DND-41 (cell line): ENCODE measurements at regions not wholly inside any gene's neighbourhood (a gene's known extent, or its start where the extent isn't known, plus 50 kb on each side); places are given as distances from the start of the nearest gene placed in this dataset.
"Not testable (repeated sequence)": the region's sequence is repeated elsewhere in the genome, so short reads cannot be mapped to it uniquely, and the experiment has no call there.

Source experiments
- CTCF ChIP-seq: IDR thresholded peaks from 2 replicates; pipeline ENCODE4 v1.5.1; 2012; ENCODE audit warnings: borderline replicate concordance, low read length, moderate library complexity, mild to moderate bottlenecking; ENCODE audit not compliant: poor library complexity, severe bottlenecking; ENCODE audit errors: extremely low read depth
- EZH2 ChIP-seq: IDR thresholded peaks from 3 replicates; pipeline ENCODE4 v1.6.1; 2012; ENCODE audit warnings: borderline replicate concordance, low read depth, mild to moderate bottlenecking, moderate library complexity, low read length, inconsistent platforms; ENCODE audit not compliant: severe bottlenecking

GRCh38 chr14:105915546-105915945 lies 389.2 kb downstream of the TMEM121 start:
- not testable (repeated sequence) for TF ChIP-seq CTCF, EZH2
